ENCODE measurements at regions not wholly inside any gene's neighbourhood (a gene's known extent, or its start where the extent isn't known, plus 50 kb on each side); places are given as distances from the start of the nearest gene placed in this dataset.

- no peak for TF ChIP-seq ZNF274 (IDR thresholded peaks at IDR 0.05; ENCODE audit: low read depth, low read length)
- no peak for TF ChIP-seq YY1 (IDR thresholded peaks at IDR 0.05; ENCODE audit: insufficient read depth, insufficient read length)
- TF ChIP-seq SUZ12 (IDR thresholded peaks at IDR 0.05; ENCODE audit: extremely low read depth, insufficient read depth, insufficient read length): no peak
These were observed 391.0 kb downstream of the CDH2 start for GRCh38 chr18:27785815-27786471.
